PC-9 (cell line): ENCODE measurements at regions not wholly inside any gene's neighbourhood (a gene's known extent, or its start where the extent isn't known, plus 50 kb on each side); places are given as distances from the start of the nearest gene placed in this dataset.

Source experiments
- BruUV-seq: library from RNA; stranded (reverse); fragments of 400-500 nt; replicated peaks from 2 replicates; lab custom pipeline; 2021; lab: Mats Ljungman, UMichigan
- CTCF ChIA-PET: fragments of 300-600 bp; sonication (Branson Sonifier 250); formaldehyde crosslinking; loops from one replicate; lab custom pipeline; 2022; ENCODE audit warnings: antibody characterized with exemption; lab: Charles Lee
- POLR2A ChIA-PET: fragments of 300-600 bp; sonication (Branson Sonifier 250); formaldehyde crosslinking; loops from one replicate; lab custom pipeline; 2022; ENCODE audit warnings: antibody characterized with exemption; ENCODE audit not compliant: unreplicated experiment; lab: Charles Lee
- DNase-seq, 2 experiments: peaks; one replicate each; pipeline versions ENCODE4 v3.0.0 to v3.0.0-alpha.2; 2015 to 2022; ENCODE audit warnings: mixed read lengths in 1 of 2
- H2AFZ ChIP-seq: fragments of 200-600 bp; sonication (generic); 2 replicates; pipeline ENCODE4 v1.8.1; 2017; ENCODE audit warnings: antibody characterized with exemption
- H3F3A ChIP-seq: fragments of 200-600 bp; sonication (generic); 2 replicates; pipeline ENCODE4 v1.8.1; 2017; ENCODE audit warnings: antibody characterized with exemption, mild to moderate bottlenecking, low read depth; ENCODE audit not compliant: insufficient read depth
- H3K27ac ChIP-seq: fragments of 200-600 bp; sonication (generic); 2 replicates; pipeline ENCODE4 v1.6.1; 2016; ENCODE audit warnings: mixed run types
- H3K27me3 ChIP-seq: fragments of 200-600 bp; sonication (generic); 2 replicates; pipeline ENCODE4 v1.6.1; 2016; ENCODE audit warnings: low read depth, mixed run types; ENCODE audit not compliant: insufficient read depth
- H3K36me3 ChIP-seq: fragments of 200-600 bp; sonication (generic); 2 replicates; pipeline ENCODE4 v1.6.1; 2016; ENCODE audit warnings: low read depth, mixed run types
- H3K4me1 ChIP-seq: fragments of 200-600 bp; sonication (generic); replicated peaks from 2 replicates; pipeline ENCODE4 v1.6.1; 2016; ENCODE audit warnings: mixed run types; ENCODE audit not compliant: insufficient read depth
- H3K4me2 ChIP-seq: fragments of 200-600 bp; sonication (generic); 2 replicates; pipeline ENCODE4 v1.6.1; 2017; ENCODE audit warnings: mixed run types
- H3K4me3 ChIP-seq: fragments of 200-600 bp; sonication (generic); 2 replicates; pipeline ENCODE4 v1.6.1; 2016; ENCODE audit warnings: mixed run types
- H3K79me2 ChIP-seq: fragments of 200-600 bp; sonication (generic); 2 replicates; pipeline ENCODE4 v1.6.1; 2017; ENCODE audit warnings: low read depth, mixed run types
- H3K9me2 ChIP-seq: fragments of 200-600 bp; sonication (generic); 2 replicates; pipeline ENCODE4 v1.8.1; 2017; ENCODE audit warnings: mild to moderate bottlenecking; ENCODE audit not compliant: insufficient read depth
- H3K9me3 ChIP-seq: fragments of 200-600 bp; sonication (generic); 2 replicates; pipeline ENCODE4 v1.8.1; 2016; ENCODE audit warnings: low read depth; ENCODE audit not compliant: insufficient read depth
- H4K20me1 ChIP-seq: fragments of 200-600 bp; sonication (generic); 2 replicates; pipeline ENCODE4 v1.8.1; 2017; ENCODE audit not compliant: insufficient read depth
- CTCF ChIP-seq: fragments of 200-600 bp; sonication (generic); conservative IDR thresholded peaks from 2 replicates; pipeline ENCODE4 v1.6.1; 2017; ENCODE audit warnings: mixed run types, antibody characterized with exemption, mild to moderate bottlenecking, moderate library complexity
- EZH2 ChIP-seq: fragments of 200-600 bp; sonication (generic); IDR thresholded peaks from 2 replicates; pipeline ENCODE4 v1.8.0; 2017; ENCODE audit warnings: antibody characterized with exemption, low read depth
- intact Hi-C: fragments of 100-400 bp; cut with micrococcal nuclease; formaldehyde crosslinking; loops from one replicate; pipeline ENCODE4 v1.10.0; 2022; ENCODE audit not compliant: unreplicated experiment

DNA sequence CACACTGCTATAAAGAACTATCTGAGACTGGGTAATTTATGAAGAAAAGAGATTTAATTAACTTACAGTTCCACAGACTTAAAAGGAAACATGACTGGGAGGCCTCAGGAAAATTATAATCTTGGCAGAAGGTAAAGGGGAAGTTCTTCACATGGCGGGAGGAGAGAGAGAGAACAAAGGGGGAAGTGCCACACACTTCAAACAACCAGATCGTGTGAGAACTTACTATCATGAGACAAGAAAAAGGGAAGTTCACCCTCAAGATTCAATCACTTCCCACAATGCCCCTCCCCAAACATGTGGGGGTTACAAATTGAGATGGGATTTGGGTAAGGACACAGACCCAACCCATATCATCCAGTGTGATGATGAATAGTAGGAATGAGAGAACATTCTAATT, 366.5 kb downstream of the LRFN5 start:
- Histone ChIP-seq H3K9me2 (no peaks in the 10 kb centered on the region), H3K79me2 (no peaks in the 10 kb centered on the region), H3F3A (no peaks in the 10 kb centered on the region), H3K27me3 (no peaks in the 10 kb centered on the region), H3K27ac (no peak overlapping the region), H3K4me2 (no peak overlapping the region), H3K9me3 (no peaks in the 10 kb centered on the region; the same call in 1 of the 2 replicates), H4K20me1 (no peaks in the 10 kb centered on the region), H3K4me1 (no peaks in the 10 kb centered on the region), H3K36me3 (no peaks in the 10 kb centered on the region), H2AFZ (no peak overlapping the region), H3K4me3 (no peak overlapping the region)
- intact Hi-C loops: no loop called here
- ChIA-PET POLR2A (no interaction called here), CTCF (no interaction called here)
- DNase-seq: no peak
- no peak for TF ChIP-seq CTCF
- no peak for TF ChIP-seq EZH2
- no TSS peak for BruUV-seq

DNA sequence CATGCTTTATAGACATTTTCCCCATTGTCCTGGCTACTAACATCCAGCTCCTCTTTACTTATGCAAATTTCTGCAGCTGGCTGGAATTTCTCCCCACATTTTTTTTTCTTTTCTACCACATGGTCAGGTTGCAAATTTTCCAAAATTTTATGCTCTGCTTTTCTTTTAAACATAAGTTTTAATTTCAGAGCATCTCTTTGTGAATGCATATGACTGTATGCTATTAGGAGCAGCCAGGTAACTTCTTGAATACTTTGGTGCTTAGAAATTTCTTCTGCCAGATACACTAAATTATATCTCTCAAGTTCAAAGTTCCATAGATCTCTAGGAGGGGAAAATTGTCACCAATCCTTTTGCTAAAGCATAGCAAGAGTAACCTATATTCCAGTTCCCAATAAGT, 365.9 kb downstream of the LRFN5 start:
- POLR2A ChIA-PET: no interaction called here
- H3F3A ChIP-seq: no peaks in the 10 kb centered on the region
- CTCF ChIA-PET: no interaction called here
- no peak overlapping the region for H3K4me2 ChIP-seq
- H3K27ac ChIP-seq: no peak overlapping the region
- no peak overlapping the region for H3K4me3 ChIP-seq
- H2AFZ ChIP-seq: no peak overlapping the region
- no peaks in the 10 kb centered on the region for H3K79me2 ChIP-seq
- H3K9me2 ChIP-seq: no peaks in the 10 kb centered on the region
- BruUV-seq: no TSS peak
- no peaks in the 10 kb centered on the region for H3K4me1 ChIP-seq
- TF ChIP-seq EZH2: no peak
- TF ChIP-seq CTCF: no peak
- intact Hi-C loops: no loop called here
- H4K20me1 ChIP-seq: no peaks in the 10 kb centered on the region
- H3K9me3 ChIP-seq: no peaks in the 10 kb centered on the region; the same call in 1 of the 2 replicates
- no peak for DNase-seq
- no peaks in the 10 kb centered on the region for H3K27me3 ChIP-seq
- H3K36me3 ChIP-seq: no peaks in the 10 kb centered on the region

GRCh38 chr14:41960281-41960680, 353.6 kb downstream of the LRFN5 start:
- ChIA-PET POLR2A (no interaction called here), CTCF (no interaction called here)
- H3K4me2 ChIP-seq: no peak overlapping the region
- no peaks in the 10 kb centered on the region for H4K20me1 ChIP-seq
- no peaks in the 10 kb centered on the region for H3K9me3 ChIP-seq
- H2AFZ ChIP-seq: no peak overlapping the region
- no peak for DNase-seq
- H3K27me3 ChIP-seq: no peaks in the 10 kb centered on the region
- H3K36me3 ChIP-seq: no peaks in the 10 kb centered on the region
- no TSS peak for BruUV-seq
- no peaks in the 10 kb centered on the region for H3K79me2 ChIP-seq
- H3K9me2 ChIP-seq: no peaks in the 10 kb centered on the region
- no peak overlapping the region for H3K27ac ChIP-seq
- intact Hi-C loops: no loop called here
- no peaks in the 10 kb centered on the region for H3F3A ChIP-seq
- TF ChIP-seq CTCF (no peak), EZH2 (no peak)
- no peaks in the 10 kb centered on the region for H3K4me1 ChIP-seq
- no peak overlapping the region for H3K4me3 ChIP-seq
